ENCODE measurements at regions not wholly inside any gene's neighbourhood (a gene's known extent, or its start where the extent isn't known, plus 50 kb on each side); places are given as distances from the start of the nearest gene placed in this dataset.

DNA sequence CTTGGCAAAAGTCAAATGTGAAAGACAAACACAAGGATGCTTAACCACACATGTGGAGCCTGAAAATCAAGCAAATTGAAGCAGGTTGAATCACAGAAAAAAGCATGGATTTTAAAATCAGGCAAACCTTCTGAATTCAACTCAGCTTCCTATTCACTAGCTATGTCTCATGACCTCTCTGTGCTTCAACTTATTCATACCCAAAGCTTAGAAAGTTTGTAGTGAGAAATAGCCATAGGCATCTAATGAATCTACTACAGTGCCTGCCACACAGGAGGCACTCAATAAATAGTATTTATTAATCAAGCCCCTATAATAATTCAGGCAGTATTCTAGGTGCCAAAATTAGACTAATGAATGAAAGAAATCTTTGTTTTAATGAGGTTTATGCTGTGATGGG, 112.2 kb upstream of the TNFAIP3 start:
- intact Hi-C loops (cut with DNase I): no loop called here
- Histone ChIP-seq H3K9me3 (no peaks in the 10 kb centered on the region), H3K27ac (peak overlapping the region in 1 of 10 donors; percentile 23), H3K36me3 (no peaks in the 10 kb centered on the region), H3K4me3 (no peak overlapping the region), H3K27me3 (no peaks in the 10 kb centered on the region), H3K4me1 (peaks cover 0 to 27% (median 0%) of the 10 kb centered on the region in 9 donors)
- no peak for ATAC-seq
- DNase-seq: no peak
- TF ChIP-seq, protein P1, sequence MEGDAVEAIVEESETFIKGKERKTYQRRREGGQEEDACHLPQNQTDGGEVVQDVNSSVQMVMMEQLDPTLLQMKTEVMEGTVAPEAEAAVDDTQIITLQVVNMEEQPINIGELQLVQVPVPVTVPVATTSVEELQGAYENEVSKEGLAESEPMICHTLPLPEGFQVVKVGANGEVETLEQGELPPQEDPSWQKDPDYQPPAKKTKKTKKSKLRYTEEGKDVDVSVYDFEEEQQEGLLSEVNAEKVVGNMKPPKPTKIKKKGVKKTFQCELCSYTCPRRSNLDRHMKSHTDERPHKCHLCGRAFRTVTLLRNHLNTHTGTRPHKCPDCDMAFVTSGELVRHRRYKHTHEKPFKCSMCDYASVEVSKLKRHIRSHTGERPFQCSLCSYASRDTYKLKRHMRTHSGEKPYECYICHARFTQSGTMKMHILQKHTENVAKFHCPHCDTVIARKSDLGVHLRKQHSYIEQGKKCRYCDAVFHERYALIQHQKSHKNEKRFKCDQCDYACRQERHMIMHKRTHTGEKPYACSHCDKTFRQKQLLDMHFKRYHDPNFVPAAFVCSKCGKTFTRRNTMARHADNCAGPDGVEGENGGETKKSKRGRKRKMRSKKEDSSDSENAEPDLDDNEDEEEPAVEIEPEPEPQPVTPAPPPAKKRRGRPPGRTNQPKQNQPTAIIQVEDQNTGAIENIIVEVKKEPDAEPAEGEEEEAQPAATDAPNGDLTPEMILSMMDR (IDR thresholded peaks at IDR 0.05): no peak

DNA sequence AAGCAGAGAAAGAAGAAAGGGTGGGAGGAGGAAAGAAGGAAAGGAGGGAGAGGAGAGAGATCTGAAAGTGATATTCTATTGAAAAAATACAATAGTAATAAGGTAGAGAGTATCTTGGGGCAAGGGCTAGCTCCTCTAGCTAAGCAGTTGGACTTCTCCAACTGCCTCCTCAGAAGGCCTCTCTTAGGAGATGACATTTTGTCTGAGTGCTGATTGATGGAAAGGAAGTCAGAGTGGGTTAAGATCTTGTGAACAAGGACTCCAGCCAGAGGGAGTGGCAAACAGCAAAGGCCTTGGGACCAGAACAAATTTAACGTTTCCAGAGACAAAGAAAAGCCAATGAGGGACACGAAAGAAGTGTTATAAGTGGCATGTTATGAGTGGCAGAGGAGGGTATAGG, 111.8 kb upstream of the TNFAIP3 start:
- 66 to 68% methylated on average over 2 of the region's 2 CpGs for WGBS, 2 donors
- H3K27me3 ChIP-seq: no peaks in the 10 kb centered on the region
- no peaks in the 10 kb centered on the region for H3K36me3 ChIP-seq
- TF ChIP-seq, protein P1 (IDR thresholded peaks at IDR 0.05): no peak
- ATAC-seq (no peak), DNase-seq (no peak)
- H3K27ac ChIP-seq: no peak overlapping the region
- no peaks in the 10 kb centered on the region for H3K9me3 ChIP-seq
- intact Hi-C loops (cut with DNase I): no loop called here
- peaks cover 0 to 27% (median 0%) of the 10 kb centered on the region in 9 donors for H3K4me1 ChIP-seq
- H3K4me3 ChIP-seq: no peak overlapping the region

DNA sequence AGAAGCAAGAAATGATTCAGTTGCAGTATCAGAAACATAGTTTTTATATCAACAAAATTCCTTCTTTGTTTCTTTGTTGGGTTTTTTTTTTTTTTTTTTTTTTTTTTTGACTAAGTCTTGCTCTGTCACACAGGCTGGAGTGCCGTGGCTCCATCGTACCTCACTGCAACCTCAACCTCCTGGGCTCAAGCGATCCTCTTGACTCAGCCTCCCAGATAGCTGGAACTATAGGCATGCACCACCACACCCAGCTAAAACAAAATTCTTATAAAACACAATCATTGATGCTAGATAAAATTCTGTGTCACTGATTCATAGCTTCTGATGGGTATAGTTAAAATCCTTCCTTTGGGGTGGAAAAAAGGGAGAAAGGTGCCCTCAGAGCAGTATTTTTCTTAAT, 110.3 kb upstream of the TNFAIP3 start:
- H3K27ac ChIP-seq: no peak overlapping the region
- no peak for DNase-seq
- TF ChIP-seq, protein P1 (IDR thresholded peaks at IDR 0.05): no peak
- peaks cover 0 to 2% (median 0%) of the 10 kb centered on the region in 11 donors for H3K9me3 ChIP-seq
- peaks cover 0 to 27% (median 0%) of the 10 kb centered on the region in 9 donors for H3K4me1 ChIP-seq
- ATAC-seq: no peak
- no peaks in the 10 kb centered on the region for H3K27me3 ChIP-seq
- H3K36me3 ChIP-seq: no peaks in the 10 kb centered on the region
- 96 to 97% methylated on average over 3 of the region's 3 CpGs for WGBS, 2 donors
- H3K4me3 ChIP-seq: no peak overlapping the region
- intact Hi-C loops (cut with DNase I): no loop called here

DNA sequence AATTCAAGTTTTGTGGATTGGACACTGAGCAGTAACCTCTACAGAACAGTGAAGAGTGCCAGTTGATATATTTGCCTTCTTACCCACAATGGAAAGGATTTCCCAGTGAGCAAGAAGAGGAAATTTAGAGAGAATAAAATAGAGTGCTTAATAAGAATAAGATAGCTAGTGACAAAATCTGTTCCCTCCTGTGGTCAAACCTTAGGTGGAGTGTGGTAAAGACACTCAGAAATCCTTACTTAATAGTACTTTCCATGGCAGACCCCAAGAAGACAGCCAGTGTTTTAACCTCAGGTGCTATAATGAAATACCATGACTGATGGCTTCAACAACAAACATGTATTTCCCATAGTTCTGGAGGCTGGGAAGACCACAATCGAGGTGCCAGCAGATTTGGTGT, 108.4 kb upstream of the TNFAIP3 start:
- Histone ChIP-seq H3K27ac (no peak overlapping the region), H3K27me3 (no peaks in the 10 kb centered on the region), H3K9me3 (peaks cover 0 to 2% (median 0%) of the 10 kb centered on the region in 11 donors), H3K36me3 (no peaks in the 10 kb centered on the region), H3K4me1 (peaks cover 0 to 25% (median 0%) of the 10 kb centered on the region in 9 donors), H3K4me3 (no peak overlapping the region)
- WGBS, 2 donors: 91 to 98% methylated on average over 1 of the region's 1 CpG
- TF ChIP-seq, protein P1 (IDR thresholded peaks at IDR 0.05): no peak
- no peak for ATAC-seq
- no peak for DNase-seq
- intact Hi-C loops (cut with DNase I): no loop called here

Data from heart right ventricle (tissue), 16 donors.